Keratinocyte (primary cell): ENCODE measurements at regions not wholly inside any gene's neighbourhood (a gene's known extent, or its start where the extent isn't known, plus 50 kb on each side); places are given as distances from the start of the nearest gene placed in this dataset.
"Not testable (repeated sequence)": the region's sequence is repeated elsewhere in the genome, so short reads cannot be mapped to it uniquely, and the experiment has no call there.

Source experiments
- DNase-seq: peaks from one replicate; pipeline ENCODE4 v3.0.0-alpha.2; 2011; ENCODE audit warnings: low read depth, missing footprints, low spot score
- FAIRE-seq: peaks from 2 replicates; lab custom pipeline; 2011; peaks lifted over from hg19 to GRCh38; lab: Jason Lieb, UNC
- H2AFZ ChIP-seq: 2 replicates; pipeline ENCODE4 v1.6.0; 2012; ENCODE audit warnings: low read length, control low read depth, inconsistent platforms; ENCODE audit not compliant: control insufficient read depth
- H3K27ac ChIP-seq: 2 replicates; pipeline ENCODE4 v1.5.1; 2011; ENCODE audit warnings: low read length; ENCODE audit not compliant: control insufficient read depth, insufficient read depth
- H3K27me3 ChIP-seq: 3 replicates; pipeline ENCODE4 v1.6.0; 2011; ENCODE audit warnings: low read length; ENCODE audit not compliant: control insufficient read depth, insufficient read depth; ENCODE audit errors: extremely low read depth
- H3K36me3 ChIP-seq, 2 experiments: 2 replicates in 1 of 2; 3 replicates in 1 of 2; pipeline ENCODE4 v1.5.1; 2011; ENCODE audit warnings: low read length in 2 of 2, mild to moderate bottlenecking in 1 of 2; ENCODE audit not compliant: control insufficient read depth in 2 of 2, insufficient read depth in 2 of 2; ENCODE audit errors: extremely low read depth in 1 of 2
- H3K4me1 ChIP-seq: 3 replicates; pipeline ENCODE4 v1.5.1; 2011; ENCODE audit warnings: low read length; ENCODE audit not compliant: control insufficient read depth, insufficient read depth; ENCODE audit errors: extremely low read depth
- H3K4me2 ChIP-seq: 3 replicates; pipeline ENCODE4 v1.6.0; 2011; ENCODE audit warnings: low read depth, low read length; ENCODE audit not compliant: control insufficient read depth, insufficient read depth; ENCODE audit errors: extremely low read depth
- H3K4me3 ChIP-seq, 3 experiments: fragments of 200-600 bp in 1 of 3; sonication (generic) in 1 of 3; 2 replicates in 2 of 3; 3 replicates in 1 of 3; pipeline ENCODE4 v1.5.1; 2011 to 2016; ENCODE audit warnings: low read length in 3 of 3, mild to moderate bottlenecking in 3 of 3, control low read depth in 2 of 3, inconsistent platforms in 1 of 3, low read depth in 1 of 3, mixed read lengths in 1 of 3, mixed run types in 1 of 3, moderate library complexity in 1 of 3; ENCODE audit not compliant: control insufficient read depth in 2 of 3, insufficient read depth in 2 of 3; ENCODE audit errors: extremely low read depth in 1 of 3
- H3K79me2 ChIP-seq: 2 replicates; pipeline ENCODE4 v1.6.0; 2012; ENCODE audit warnings: low read length; ENCODE audit not compliant: control insufficient read depth, insufficient read depth
- H3K9ac ChIP-seq: 3 replicates; pipeline ENCODE4 v1.6.0; 2011; ENCODE audit warnings: low read length; ENCODE audit not compliant: control insufficient read depth, insufficient read depth; ENCODE audit errors: extremely low read depth
- H3K9me1 ChIP-seq: 3 replicates; pipeline ENCODE4 v1.6.0; 2011; ENCODE audit warnings: low read length; ENCODE audit not compliant: control insufficient read depth, insufficient read depth; ENCODE audit errors: extremely low read depth
- H3K9me3 ChIP-seq: 2 replicates; pipeline ENCODE4 v1.5.1; 2012; ENCODE audit warnings: low read depth, low read length; ENCODE audit not compliant: control insufficient read depth
- H4K20me1 ChIP-seq: 3 replicates; pipeline ENCODE4 v1.6.0; 2011; ENCODE audit warnings: low read length; ENCODE audit not compliant: control insufficient read depth, insufficient read depth; ENCODE audit errors: extremely low read depth
- CTCF ChIP-seq, 3 experiments: IDR thresholded peaks in 1 of 3; conservative IDR thresholded peaks in 1 of 3; optimal IDR thresholded peaks in 1 of 3; 2 replicates in 2 of 3; 3 replicates in 1 of 3; pipeline versions ENCODE3 to v1.5.1; 2011; ENCODE audit warnings: low read length in 3 of 3, mild to moderate bottlenecking in 3 of 3, moderate library complexity in 2 of 3, control low read depth in 1 of 3, inconsistent platforms in 1 of 3; ENCODE audit not compliant: insufficient read depth in 2 of 3; ENCODE audit errors: extremely low read depth in 1 of 3
- EZH2 ChIP-seq: IDR thresholded peaks from one replicate; pipeline ENCODE4 v1.6.1; 2012; ENCODE audit warnings: inconsistent platforms, mild to moderate bottlenecking, low read length, moderate library complexity
- dilution Hi-C: fragments of 300-500 bp; cut with MboI; formaldehyde crosslinking; loops from one replicate; pipeline ENCODE4 v1.7.0; 2020; ENCODE audit warnings: low sequenced_read_pairs; ENCODE audit not compliant: extremely low pct_ligation_motif_present

DNA sequence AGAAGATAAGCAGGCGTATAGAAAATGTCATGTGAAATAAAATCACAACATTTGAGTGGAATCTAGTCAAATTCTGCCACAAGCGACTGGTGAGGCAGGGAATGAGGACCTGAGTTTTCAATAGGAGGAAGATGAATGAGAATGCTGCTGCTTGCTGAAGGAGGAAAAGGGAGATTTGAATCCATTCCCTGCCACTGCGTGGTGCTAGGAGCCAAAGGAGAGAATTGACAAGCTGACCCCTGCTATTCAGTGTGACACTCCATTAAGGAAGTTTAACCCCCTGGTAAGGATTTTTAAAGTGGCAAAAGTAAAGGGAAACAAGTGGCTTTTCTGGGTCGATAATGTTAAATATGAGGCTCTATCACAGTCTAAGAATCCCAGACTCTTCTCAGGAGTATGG is 314.0 kb downstream of the NAF1 start:
- Histone ChIP-seq H2AFZ (no peak overlapping the region), H4K20me1 (no peaks in the 10 kb centered on the region), H3K4me3 (no peak overlapping the region), H3K27ac (no peak overlapping the region), H3K27me3 (no peaks in the 10 kb centered on the region), H3K9ac (no peak overlapping the region), H3K4me2 (no peak overlapping the region), H3K4me1 (no peaks in the 10 kb centered on the region), H3K79me2 (no peaks in the 10 kb centered on the region), H3K36me3 (no peaks in the 10 kb centered on the region), H3K9me1 (no peaks in the 10 kb centered on the region), H3K9me3 (no peaks in the 10 kb centered on the region)
- dilution Hi-C loops, result no loop called here
- no peak for DNase-seq
- TF ChIP-seq EZH2 (no peak), CTCF (optimal IDR thresholded peaks at IDR 0.05 in 1 of 3, IDR thresholded peaks at IDR 0.05 in 1 of 3, conservative IDR thresholded peaks at IDR 0.05 in 1 of 3; ENCODE audit: extremely low read depth in 1 of 3, insufficient read depth in 2 of 3, low read length in 3 of 3) (no peak)
- no peak for FAIRE-seq

- H3K9me3 ChIP-seq, DNase-seq, H3K36me3 ChIP-seq, H3K4me3 ChIP-seq, H3K79me2 ChIP-seq, H4K20me1 ChIP-seq, dilution Hi-C loops, H3K9me1 ChIP-seq, FAIRE-seq, H3K9ac ChIP-seq, H2AFZ ChIP-seq, H3K4me2 ChIP-seq, H3K27ac ChIP-seq, H3K4me1 ChIP-seq, H3K27me3 ChIP-seq: not testable (repeated sequence)
Observed at GRCh38 chr4:162851241-162851758, 315.4 kb downstream of the NAF1 start.

GRCh38 chr4:162849937-162850336 is 316.8 kb downstream of the NAF1 start:
- no peaks in the 10 kb centered on the region for H3K36me3 ChIP-seq
- DNase-seq (no peak), FAIRE-seq (no peak)
- H3K4me2 ChIP-seq, result no peak overlapping the region
- H2AFZ ChIP-seq, result no peak overlapping the region
- no peaks in the 10 kb centered on the region for H3K9me1 ChIP-seq
- dilution Hi-C loops, result no loop called here
- no peak overlapping the region for H3K4me3 ChIP-seq
- no peaks in the 10 kb centered on the region for H3K9me3 ChIP-seq
- H4K20me1 ChIP-seq, result no peaks in the 10 kb centered on the region
- no peak overlapping the region for H3K9ac ChIP-seq
- no peaks in the 10 kb centered on the region for H3K79me2 ChIP-seq
- no peak overlapping the region for H3K27ac ChIP-seq
- H3K4me1 ChIP-seq, result no peaks in the 10 kb centered on the region
- TF ChIP-seq EZH2 (no peak), CTCF (optimal IDR thresholded peaks at IDR 0.05 in 1 of 3, IDR thresholded peaks at IDR 0.05 in 1 of 3, conservative IDR thresholded peaks at IDR 0.05 in 1 of 3; ENCODE audit: extremely low read depth in 1 of 3, insufficient read depth in 2 of 3, low read length in 3 of 3) (no peak)
- H3K27me3 ChIP-seq, result no peaks in the 10 kb centered on the region
